Panc1 (cell line): ENCODE measurements at regions not wholly inside any gene's neighbourhood (a gene's known extent, or its start where the extent isn't known, plus 50 kb on each side); places are given as distances from the start of the nearest gene placed in this dataset.

ENCODE experiments used
- ATAC-seq: fragments of 200-7000 bp; cut with Tn5 transposase; 2 replicates; pipeline ENCODE4 v1.9.1; 2020; ENCODE audit warnings: mild to moderate bottlenecking, moderate library complexity
- BruUV-seq: library from RNA; stranded (reverse); fragments of 400-500 nt; replicated peaks from 2 replicates; lab custom pipeline; 2021; lab: Mats Ljungman, UMichigan
- CTCF ChIA-PET: fragments of 300-600 bp; sonication (Branson Sonifier 250); formaldehyde crosslinking; loops from one replicate; lab custom pipeline; 2022; ENCODE audit warnings: antibody characterized with exemption; lab: Charles Lee
- POLR2A ChIA-PET: fragments of 300-600 bp; sonication (Branson Sonifier 250); formaldehyde crosslinking; loops from one replicate; lab custom pipeline; 2022; ENCODE audit warnings: antibody characterized with exemption; lab: Charles Lee
- DNase-seq: peaks from one replicate; pipeline ENCODE4 v3.0.0-alpha.2; 2010; ENCODE audit warnings: low read depth, low spot score
- H3K27ac ChIP-seq: 2 replicates; pipeline ENCODE4 v1.5.1; 2011; ENCODE audit warnings: mild to moderate bottlenecking, low read length, inconsistent platforms
- H3K27me3 ChIP-seq: fragments of 200-500 bp; sonication (Bioruptor generic); 2 replicates; pipeline ENCODE4 v1.6.0; 2014; ENCODE audit warnings: low read length, inconsistent platforms; ENCODE audit not compliant: control insufficient read depth, insufficient read depth
- H3K36me3 ChIP-seq: fragments of 200-500 bp; sonication (Bioruptor generic); 2 replicates; pipeline ENCODE4 v1.5.1; 2014; ENCODE audit warnings: inconsistent platforms, mild to moderate bottlenecking, low read length, moderate library complexity; ENCODE audit not compliant: control insufficient read depth, insufficient read depth
- H3K4me1 ChIP-seq: 2 replicates; pipeline ENCODE4 v1.5.1; 2011; ENCODE audit warnings: inconsistent platforms, mild to moderate bottlenecking, low read length, moderate library complexity; ENCODE audit not compliant: control insufficient read depth, insufficient read depth
- H3K4me3 ChIP-seq, 2 experiments: 2 replicates each; pipeline ENCODE4 v1.5.1; 2011 to 2012; ENCODE audit warnings: low read depth in 2 of 2, low read length in 2 of 2, mild to moderate bottlenecking in 2 of 2, inconsistent platforms in 1 of 2, moderate library complexity in 1 of 2
- H3K9me3 ChIP-seq: fragments of 200-500 bp; sonication (Bioruptor generic); 2 replicates; pipeline ENCODE4 v1.5.1; 2014; ENCODE audit warnings: low read depth, mild to moderate bottlenecking, inconsistent platforms, low read length, moderate library complexity; ENCODE audit not compliant: control insufficient read depth, insufficient read depth
- CTCF ChIP-seq: fragments of 450-650 bp; IDR thresholded peaks from 2 replicates; pipeline ENCODE4 v1.5.1; 2017; ENCODE audit warnings: mild to moderate bottlenecking
- POLR2AphosphoS5 ChIP-seq: IDR thresholded peaks from 2 replicates; pipeline ENCODE4 v1.6.1; 2012; ENCODE audit warnings: mild to moderate bottlenecking, low read depth, low read length, moderate library complexity
- REST ChIP-seq, 2 experiments: IDR thresholded peaks; 2 replicates each; pipeline ENCODE4 v1.6.1; 2011 to 2012; ENCODE audit warnings: low read depth in 2 of 2, control low read depth in 1 of 2, low read length in 1 of 2, mild to moderate bottlenecking in 1 of 2, moderate library complexity in 1 of 2; ENCODE audit not compliant: insufficient read depth in 1 of 2
- in situ Hi-C: cut with HindIII; loops from 2 replicates; pipeline ENCODE4 v1.10.0; 2016; ENCODE audit warnings: low sequenced_read_pairs, low pct_unique_long_range_greater_than_20kb
- intact Hi-C: fragments of 100-400 bp; cut with micrococcal nuclease; formaldehyde crosslinking; loops from one replicate; pipeline ENCODE4 v1.10.0; 2022; ENCODE audit not compliant: unreplicated experiment

- no peaks in the 10 kb centered on the region for H3K4me1 ChIP-seq
- no peaks in the 10 kb centered on the region for H3K36me3 ChIP-seq
- no peak overlapping the region for H3K27ac ChIP-seq
- ChIA-PET CTCF (no interaction called here), POLR2A (interaction anchor here (0.6 kb wide), 1 partner anchor 1935 kb away, joined by 4 read pairs; no protein-coding TSS in a partner anchor)
- no peaks in the 10 kb centered on the region for H3K27me3 ChIP-seq
- no TSS peak for BruUV-seq
- no peak for ATAC-seq
- H3K4me3 ChIP-seq, result no peak overlapping the region
- intact Hi-C loops, result no loop called here
- in situ Hi-C loops, result no loop called here
- DNase-seq, result no peak
- TF ChIP-seq REST (IDR thresholded peaks at IDR 0.05; ENCODE audit: insufficient read depth in 1 of 2, low read depth in 2 of 2, low read length in 1 of 2), result no peak
- TF ChIP-seq POLR2AphosphoS5, result no peak
- H3K9me3 ChIP-seq, result no peaks in the 10 kb centered on the region
These were observed 772.8 kb upstream of the GJE1 start for GRCh38 chr6:141359953-141360352.

GRCh38 chr6:141354191-141354955, 778.4 kb upstream of the GJE1 start:
- intact Hi-C loops (no loop called here), in situ Hi-C loops (no loop called here)
- ATAC-seq (no peak), DNase-seq (no peak)
- Histone ChIP-seq H3K27me3 (no peaks in the 10 kb centered on the region), H3K4me3 (no peak overlapping the region), H3K36me3 (no peaks in the 10 kb centered on the region), H3K27ac (no peak overlapping the region), H3K9me3 (no peaks in the 10 kb centered on the region), H3K4me1 (no peaks in the 10 kb centered on the region)
- BruUV-seq, result no TSS peak
- POLR2A ChIA-PET, result no interaction called here
- TF ChIP-seq CTCF (peak; percentile 31), REST (IDR thresholded peaks at IDR 0.05; ENCODE audit: insufficient read depth in 1 of 2, low read depth in 2 of 2, low read length in 1 of 2) (no peak)
- CTCF ChIA-PET, result no interaction called here
